K562 (cell line): ENCODE measurements at regions not wholly inside any gene's neighbourhood (a gene's known extent, or its start where the extent isn't known, plus 50 kb on each side); places are given as distances from the start of the nearest gene placed in this dataset.
A peak's percentile ranks its signal among the peaks of the same experiment; 100 is the strongest.

Experiments used
- CTCFL ChIP-seq: IDR thresholded peaks from 2 replicates; pipeline ENCODE4 v1.6.1; 2011; ENCODE audit warnings: borderline replicate concordance, low read depth, mild to moderate bottlenecking, moderate library complexity, low read length; ENCODE audit not compliant: insufficient read depth, poor library complexity, severe bottlenecking
- KLF6 ChIP-seq: fragments of 250-450 bp; sonication (Bioruptor Pico); IDR thresholded peaks from 2 replicates; pipeline ENCODE4 v1.4.0; 2020; ENCODE audit warnings: mild to moderate bottlenecking, moderate library complexity, borderline replicate concordance
- RFX5 ChIP-seq: IDR thresholded peaks from 2 replicates; pipeline ENCODE4 v1.6.1; 2011; ENCODE audit warnings: low read depth, mild to moderate bottlenecking, improper control_type of control experiment, low read length
- RHOXF2B ChIP-seq: fragments of 250-450 bp; sonication (Bioruptor Pico); conservative IDR thresholded peaks from 2 replicates; pipeline ENCODE4 v1.5.1; 2021
- TFE3 ChIP-seq: fragments of 450-650 bp; formaldehyde crosslinking; IDR thresholded peaks from 2 replicates; pipeline ENCODE4 v1.4.0; 2020; ENCODE audit warnings: mild to moderate bottlenecking, mixed read lengths
- THAP12 ChIP-seq: fragments of 250-450 bp; sonication (Bioruptor Pico); IDR thresholded peaks from 2 replicates; pipeline ENCODE4 v1.9.0; 2021; ENCODE audit warnings: mild to moderate bottlenecking, inconsistent platforms
- XRCC4 ChIP-seq: IDR thresholded peaks from one replicate; pipeline ENCODE4 v1.6.1; 2011; ENCODE audit not compliant: insufficient read depth, insufficient read length; ENCODE audit errors: extremely low read depth
- ZBTB40 ChIP-seq, 2 experiments: fragments of 450-650 bp in 1 of 2; sonication (generic) in 1 of 2; formaldehyde crosslinking in 1 of 2; IDR thresholded peaks; 2 replicates each; pipeline versions ENCODE4 v1.7.1 to v1.9.0; 2016 to 2022; ENCODE audit warnings: inconsistent platforms in 1 of 2, mild to moderate bottlenecking in 1 of 2, missing genetic modification reagents in 1 of 2
- ZFPM2 ChIP-seq: fragments of 250-450 bp; sonication (Bioruptor Pico); IDR thresholded peaks from 2 replicates; pipeline ENCODE4 v1.5.1; 2022; ENCODE audit warnings: mild to moderate bottlenecking

- TF ChIP-seq ZBTB40 (IDR thresholded peaks at IDR 0.05) (no peak), ZBTB40 (CRISPR knock-in tag; IDR thresholded peaks at IDR 0.05) (0 out of 2 replicates have a peak, but pooled peaks have one; percentile 51), THAP12 (CRISPR knock-in tag) (no peak), XRCC4 (no peak), RHOXF2B (no peak), CTCFL (peak; percentile 96), KLF6 (CRISPR knock-in tag) (0 out of 2 replicates have a peak, but pooled peaks have one; percentile 9), RFX5 (peak; percentile 56; the same call in 1 of the 2 replicates), ZFPM2 (CRISPR knock-in tag) (peak; percentile 92), TFE3 (CRISPR knock-in tag) (0 out of 2 replicates have a peak, but pooled peaks have one; percentile 17)
Measured at GRCh38 chr22:22060200-22061084, 77.9 kb upstream of the TOP3B start (continued).
